ENCODE measurements at regions not wholly inside any gene's neighbourhood (a gene's known extent, or its start where the extent isn't known, plus 50 kb on each side); places are given as distances from the start of the nearest gene placed in this dataset.

DNA sequence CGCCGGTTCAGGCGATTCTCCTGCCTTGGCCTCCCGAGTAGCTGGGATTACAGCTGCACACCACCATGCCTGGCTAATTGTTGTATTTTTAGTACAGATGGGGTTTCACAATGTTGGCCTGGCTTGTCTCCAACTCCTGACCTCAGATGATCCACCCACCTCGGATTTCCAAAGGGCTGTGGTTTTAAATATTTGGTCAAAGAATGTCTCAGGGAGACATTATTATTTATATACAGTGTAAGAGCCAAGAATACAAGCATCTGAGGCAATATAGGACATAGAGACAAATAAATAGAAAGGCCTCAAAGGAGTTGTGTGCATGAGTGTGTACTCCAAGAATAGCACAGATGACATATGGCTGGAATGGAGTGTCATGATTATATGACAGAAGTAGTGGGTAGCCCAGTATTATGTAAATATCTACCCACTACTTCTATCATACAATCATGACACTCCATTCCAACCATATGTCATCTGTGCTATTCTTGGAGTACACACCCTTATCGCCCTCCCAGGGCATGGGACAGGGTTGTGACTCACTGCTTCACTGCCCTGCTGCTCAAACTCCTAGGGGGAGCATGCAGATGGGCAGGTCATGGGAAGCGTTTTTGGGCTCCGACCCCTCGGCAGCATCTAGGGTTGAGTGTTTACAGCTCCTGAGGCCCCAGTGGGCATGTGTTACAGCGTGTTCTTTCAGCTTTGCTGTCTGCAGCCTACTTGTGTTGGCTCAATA, 1649.8 kb upstream of the PCDH10 start:
- ATAC-seq (ENCODE audit: low FRiP score) (no peak), DNase-seq (ENCODE audit: low spot score) (no peak)
- TF ChIP-seq, protein P1, sequence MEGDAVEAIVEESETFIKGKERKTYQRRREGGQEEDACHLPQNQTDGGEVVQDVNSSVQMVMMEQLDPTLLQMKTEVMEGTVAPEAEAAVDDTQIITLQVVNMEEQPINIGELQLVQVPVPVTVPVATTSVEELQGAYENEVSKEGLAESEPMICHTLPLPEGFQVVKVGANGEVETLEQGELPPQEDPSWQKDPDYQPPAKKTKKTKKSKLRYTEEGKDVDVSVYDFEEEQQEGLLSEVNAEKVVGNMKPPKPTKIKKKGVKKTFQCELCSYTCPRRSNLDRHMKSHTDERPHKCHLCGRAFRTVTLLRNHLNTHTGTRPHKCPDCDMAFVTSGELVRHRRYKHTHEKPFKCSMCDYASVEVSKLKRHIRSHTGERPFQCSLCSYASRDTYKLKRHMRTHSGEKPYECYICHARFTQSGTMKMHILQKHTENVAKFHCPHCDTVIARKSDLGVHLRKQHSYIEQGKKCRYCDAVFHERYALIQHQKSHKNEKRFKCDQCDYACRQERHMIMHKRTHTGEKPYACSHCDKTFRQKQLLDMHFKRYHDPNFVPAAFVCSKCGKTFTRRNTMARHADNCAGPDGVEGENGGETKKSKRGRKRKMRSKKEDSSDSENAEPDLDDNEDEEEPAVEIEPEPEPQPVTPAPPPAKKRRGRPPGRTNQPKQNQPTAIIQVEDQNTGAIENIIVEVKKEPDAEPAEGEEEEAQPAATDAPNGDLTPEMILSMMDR (IDR thresholded peaks at IDR 0.05): no peak

DNA sequence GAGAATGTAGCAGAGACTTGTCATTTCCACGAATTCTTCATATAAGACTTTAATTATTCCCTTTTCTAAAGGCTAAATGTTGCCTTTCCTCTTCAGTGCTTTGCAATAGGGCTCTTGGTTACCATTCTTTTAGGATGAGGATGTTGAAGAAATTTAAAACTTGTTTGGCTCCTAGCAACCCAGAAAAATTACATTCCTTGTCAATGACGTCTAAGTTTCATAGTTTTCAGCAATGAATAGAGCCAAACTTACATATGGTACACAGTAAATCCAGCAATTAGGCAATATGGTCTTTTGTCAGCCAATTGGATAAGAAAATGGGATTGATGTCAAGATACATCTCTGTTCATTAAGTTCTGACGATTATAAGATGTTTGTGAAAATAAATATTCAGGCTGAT, 1639.6 kb upstream of the PCDH10 start:
- ATAC-seq (ENCODE audit: low FRiP score) (no peak), DNase-seq (ENCODE audit: low spot score) (no peak)
- TF ChIP-seq, protein P1 (IDR thresholded peaks at IDR 0.05): no peak

DNA sequence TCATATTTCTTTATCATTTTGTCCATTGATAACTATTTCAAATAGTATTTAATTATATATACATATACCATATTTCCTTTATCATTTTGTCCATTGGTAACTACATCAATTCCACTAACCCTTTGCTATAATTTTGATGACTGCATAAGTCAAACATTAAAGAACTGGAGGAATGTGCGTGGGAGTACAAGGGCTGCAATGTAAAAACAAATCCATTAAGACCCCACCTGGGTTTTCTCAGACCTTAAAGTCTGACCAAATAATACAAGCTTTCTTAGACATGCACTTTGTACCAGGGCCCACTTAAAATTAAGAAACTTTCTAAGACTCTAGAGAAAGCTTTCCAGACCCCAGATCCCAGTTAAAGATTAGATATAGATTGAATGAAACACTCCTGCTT, 1622.4 kb upstream of the PCDH10 start:
- ATAC-seq (ENCODE audit: low FRiP score): no peak
- TF ChIP-seq, protein P1 (IDR thresholded peaks at IDR 0.05): no peak
- DNase-seq (ENCODE audit: low spot score): no peak

DNA sequence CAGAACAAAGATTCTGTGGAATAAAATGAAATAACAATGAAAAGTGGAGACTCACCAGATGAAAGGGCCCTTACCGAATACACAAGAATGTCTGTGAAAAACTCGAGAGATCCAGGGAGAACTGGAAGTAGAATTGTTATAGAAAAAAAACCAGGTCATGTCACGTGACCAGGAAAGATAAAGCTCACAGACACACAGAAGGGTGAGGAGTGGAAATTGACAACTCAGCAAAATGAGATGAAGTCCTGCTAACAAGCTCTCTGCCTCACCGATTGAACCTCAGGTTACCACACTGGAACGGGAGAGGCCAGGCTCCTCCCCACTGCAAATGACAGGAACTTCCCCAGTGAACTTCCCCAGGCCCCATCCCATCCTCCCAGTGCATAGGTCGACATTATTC, 1618.0 kb upstream of the PCDH10 start:
- TF ChIP-seq, protein P1 (IDR thresholded peaks at IDR 0.05): no peak
- ATAC-seq (ENCODE audit: low FRiP score) (peak; percentile 44), DNase-seq (ENCODE audit: low spot score) (no peak)

DNA sequence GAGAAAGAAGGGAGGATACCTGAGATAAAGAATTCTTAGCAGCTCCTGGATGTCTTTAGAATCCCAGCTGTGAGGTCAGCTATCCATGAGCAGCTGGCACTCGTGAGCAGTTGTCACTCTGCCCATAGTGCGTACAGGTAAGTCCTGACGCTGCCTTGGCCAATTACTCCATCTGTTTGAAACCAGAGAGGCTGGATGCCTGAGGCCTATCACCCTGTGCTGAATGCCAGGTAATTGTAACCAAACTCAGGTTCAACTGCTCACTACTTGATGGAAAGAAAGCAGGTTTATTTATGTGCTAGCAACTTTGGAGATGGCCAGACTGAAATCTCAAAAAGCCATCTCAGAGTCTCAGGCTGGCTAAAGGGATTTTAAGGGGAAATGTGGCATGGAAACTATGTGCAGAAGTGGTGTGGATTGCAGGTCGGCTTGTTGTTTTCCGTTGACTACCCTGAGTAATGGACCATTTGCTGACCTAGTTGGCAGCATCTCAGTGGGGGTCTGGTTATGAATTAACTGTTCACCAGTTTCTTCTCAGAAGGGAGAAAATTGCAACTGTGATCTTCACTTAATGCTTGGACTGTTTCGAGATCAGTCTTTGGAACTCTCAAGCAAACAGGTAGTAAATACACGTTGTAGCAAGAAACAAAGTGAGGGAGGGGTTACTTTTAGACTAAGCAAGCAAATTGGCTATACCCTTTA, 1614.0 kb upstream of the PCDH10 start:
- ATAC-seq (ENCODE audit: low FRiP score) (no peak), DNase-seq (ENCODE audit: low spot score) (no peak)
- TF ChIP-seq, protein P1 (IDR thresholded peaks at IDR 0.05): no peak

DNA sequence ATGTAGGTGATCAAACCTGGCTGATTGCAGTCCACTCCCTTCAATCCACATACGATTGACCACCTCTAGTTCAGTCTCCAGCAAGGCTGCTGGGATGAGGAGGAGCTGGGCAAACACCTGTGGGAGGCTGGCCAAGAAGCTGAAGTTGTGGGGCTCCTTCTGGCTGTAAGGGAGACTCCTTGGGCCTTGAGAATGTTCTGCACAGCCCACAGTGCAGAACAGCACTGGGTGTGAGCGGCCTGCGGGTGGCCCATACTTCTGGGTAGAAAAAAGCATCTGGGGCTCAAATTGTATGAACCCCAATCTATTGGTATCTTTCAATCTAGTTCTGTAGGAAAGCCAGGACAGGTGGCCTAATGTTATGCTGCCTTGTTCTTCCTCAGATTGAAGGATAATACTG, 1608.8 kb upstream of the PCDH10 start:
- TF ChIP-seq, protein P1 (IDR thresholded peaks at IDR 0.05): no peak
- DNase-seq (ENCODE audit: low spot score) (no peak), ATAC-seq (ENCODE audit: low FRiP score) (no peak)

DNA sequence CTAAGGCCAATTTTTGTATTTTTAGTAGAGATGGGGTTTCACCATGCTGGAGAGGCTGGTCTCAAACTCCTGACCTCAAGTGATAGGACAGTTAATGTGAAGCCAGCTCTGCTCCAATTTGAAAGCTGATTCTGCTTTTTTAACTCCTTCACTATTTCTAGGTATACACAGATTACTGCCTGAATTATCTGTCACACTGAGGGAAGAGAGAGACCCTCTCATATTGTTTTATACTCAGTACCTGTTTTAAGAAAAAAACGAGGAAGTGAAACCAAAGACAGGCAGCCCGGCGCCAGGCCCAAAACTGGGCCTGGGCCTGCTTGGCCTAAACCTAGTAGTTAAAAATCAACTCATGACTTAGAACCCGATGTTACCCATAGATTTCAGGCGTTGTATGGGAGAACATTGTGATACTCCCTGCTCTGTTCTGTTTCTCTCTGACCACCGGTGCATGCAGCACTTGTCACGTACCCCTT, 1601.5 kb upstream of the PCDH10 start:
- TF ChIP-seq, protein P1 (IDR thresholded peaks at IDR 0.05): no peak
- no peak for DNase-seq (ENCODE audit: low spot score)

More for the DNA sequence above, 1601.5 kb upstream of the PCDH10 start:
- ATAC-seq (ENCODE audit: low FRiP score): no peak

All from omental fat pad (tissue), 3 donors.